DLD1 (cell line): ENCODE measurements at regions not wholly inside any gene's neighbourhood (a gene's known extent, or its start where the extent isn't known, plus 50 kb on each side); places are given as distances from the start of the nearest gene placed in this dataset.

Experiments
- in situ Hi-C: cut with HindIII; loops from 2 replicates; pipeline ENCODE4 v1.10.0; 2017; ENCODE audit warnings: low sequenced_read_pairs

- in situ Hi-C loops = no loop called here
Observed at GRCh38 chr5:166050531-166050930, 2240.9 kb upstream of the WWC1 start.

GRCh38 chr5:166058660-166059059 is 2232.8 kb upstream of the WWC1 start:
- in situ Hi-C loops = no loop called here

GRCh38 chr5:166062094-166062493 is 2229.4 kb upstream of the WWC1 start:
- in situ Hi-C loops = no loop called here

- in situ Hi-C loops = no loop called here
Observed at GRCh38 chr5:166062719-166063118, 2228.7 kb upstream of the WWC1 start.

GRCh38 chr5:166063261-166063660 is 2228.2 kb upstream of the WWC1 start:
- in situ Hi-C loops = no loop called here

GRCh38 chr5:166068547-166069335 is 2222.7 kb upstream of the WWC1 start:
- in situ Hi-C loops = no loop called here

GRCh38 chr5:166073901-166074581 is 2217.4 kb upstream of the WWC1 start:
- in situ Hi-C loops = no loop called here

- in situ Hi-C loops = no loop called here
Observed at GRCh38 chr5:166074582-166075481, 2216.6 kb upstream of the WWC1 start.

DNA sequence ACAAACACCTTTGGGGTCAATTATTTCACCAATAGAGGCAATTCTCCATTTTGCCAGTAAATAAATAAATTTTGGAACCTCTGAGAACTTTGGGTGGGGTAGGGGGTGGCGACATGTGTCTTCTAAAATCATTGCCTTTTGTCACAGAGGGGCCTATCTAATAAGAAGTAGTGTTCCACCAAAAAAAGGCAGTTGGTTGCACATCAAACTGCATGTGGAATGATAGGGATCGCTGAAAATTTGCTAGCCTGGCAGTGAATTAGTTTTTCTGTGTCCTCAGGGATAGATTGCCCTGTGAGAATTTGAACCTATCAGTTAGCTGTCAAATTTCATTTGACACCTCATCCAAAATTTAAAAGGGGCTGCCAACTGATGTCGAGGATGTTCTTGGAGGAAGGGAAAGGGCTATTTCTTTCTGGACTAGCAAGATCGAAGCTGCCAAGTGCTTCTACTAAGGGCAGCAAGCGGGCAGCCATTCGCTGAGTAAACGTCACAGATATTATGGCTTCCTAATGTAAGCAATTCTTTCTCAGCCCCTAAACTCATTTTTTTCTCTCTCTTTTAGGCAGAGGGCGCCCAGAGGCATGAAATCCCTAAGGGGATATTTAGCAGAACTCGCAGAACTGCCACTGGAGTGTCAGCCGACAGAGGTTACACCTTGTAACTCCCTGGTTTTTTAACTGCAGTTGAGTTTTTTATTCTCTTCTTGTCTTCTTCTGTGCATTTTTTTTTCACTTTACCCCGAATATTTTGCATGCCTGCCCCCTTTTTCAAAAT is 2208.1 kb upstream of the WWC1 start:
- in situ Hi-C loops = no loop called here

DNA sequence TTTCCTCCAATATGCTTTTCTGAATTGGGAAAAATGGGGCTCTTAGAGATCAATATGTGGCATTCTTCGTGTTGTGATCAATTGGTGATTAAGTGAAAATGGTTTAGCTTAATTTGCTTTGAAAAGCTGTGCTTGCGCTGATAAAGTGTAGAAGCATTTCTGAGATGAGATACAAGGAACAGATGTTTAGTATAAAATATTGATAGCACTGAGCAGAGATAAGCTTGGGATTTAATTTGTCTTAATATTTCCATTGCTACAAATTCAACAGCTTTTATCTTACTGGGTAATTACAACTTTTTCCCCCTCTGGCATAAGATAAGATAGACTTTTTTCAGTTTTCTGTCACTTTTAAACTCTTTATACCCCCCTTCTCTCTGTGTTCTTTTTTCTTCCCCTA is 2204.9 kb upstream of the WWC1 start:
- in situ Hi-C loops = no loop called here

DNA sequence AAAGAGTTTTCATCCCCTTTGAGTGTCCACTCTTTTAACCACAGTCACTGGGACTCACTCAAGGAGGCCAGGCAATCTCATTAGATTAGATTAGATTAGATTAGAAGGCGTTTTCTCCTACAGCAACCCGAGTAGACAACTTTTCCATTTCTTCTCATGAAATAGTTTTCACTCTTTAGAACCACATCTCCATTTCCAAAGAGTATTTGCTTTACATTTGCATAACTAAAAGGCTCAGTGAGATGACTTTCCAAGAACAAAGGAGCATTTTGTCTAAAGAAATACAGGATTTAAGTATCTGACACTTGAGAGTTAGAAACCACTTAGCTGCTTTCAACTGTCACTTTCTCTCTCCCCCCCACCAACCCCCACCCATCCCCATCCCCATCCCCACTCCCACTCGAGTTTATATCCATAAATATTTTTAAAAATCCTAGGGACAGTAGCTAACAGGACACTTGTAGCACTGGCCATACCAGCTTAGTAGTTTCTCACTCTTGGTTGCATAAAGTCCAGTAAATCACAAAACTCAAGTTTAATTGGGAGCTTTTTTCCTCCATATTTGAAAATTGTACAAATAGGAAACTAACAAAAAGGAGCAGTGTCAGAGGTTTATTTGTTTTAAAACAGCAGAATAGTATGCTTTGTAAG is 2202.9 kb upstream of the WWC1 start:
- in situ Hi-C loops = no loop called here

DNA sequence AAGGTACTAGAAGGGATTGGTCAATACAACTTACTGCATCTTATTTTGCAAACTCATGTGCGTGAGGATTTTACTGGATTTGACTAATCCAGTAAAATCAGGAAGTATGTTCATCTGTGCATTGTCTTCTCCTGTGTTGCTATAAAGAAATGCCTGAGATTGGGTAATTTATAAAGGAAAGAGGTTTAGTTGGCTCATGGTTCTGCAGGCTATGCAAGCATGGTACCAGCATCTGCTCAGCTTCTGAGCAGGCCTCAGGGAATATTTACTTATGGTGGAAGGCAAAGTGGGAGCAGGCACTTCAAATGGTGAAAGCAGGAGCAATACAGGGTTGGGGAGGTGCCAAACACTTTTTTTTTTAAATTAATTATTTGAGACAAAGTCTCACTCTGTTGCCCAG is 2199.5 kb upstream of the WWC1 start:
- in situ Hi-C loops = no loop called here

- in situ Hi-C loops = no loop called here
Observed at GRCh38 chr5:166093312-166093711, 2198.1 kb upstream of the WWC1 start.

DNA sequence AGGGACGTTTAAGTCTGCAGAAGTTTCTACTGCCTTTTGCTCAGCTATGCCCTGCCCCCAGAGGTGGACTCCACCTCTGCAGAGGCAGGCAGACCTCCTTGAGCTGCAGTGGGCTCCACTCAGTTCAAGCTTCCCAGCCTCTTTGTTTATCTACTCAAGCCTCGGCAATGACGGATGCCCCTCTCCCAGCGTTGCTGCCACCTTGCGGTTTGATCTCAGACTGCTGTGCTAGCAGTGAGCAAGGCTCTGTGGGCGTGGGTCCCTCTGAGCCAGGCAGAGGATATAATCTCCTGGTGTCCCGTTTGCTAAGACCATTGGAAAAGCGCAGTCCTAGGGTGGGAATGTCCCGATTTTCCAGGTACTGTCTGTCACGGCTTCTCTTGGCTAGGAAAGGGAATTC is 2188.5 kb upstream of the WWC1 start:
- in situ Hi-C loops = no loop called here

DNA sequence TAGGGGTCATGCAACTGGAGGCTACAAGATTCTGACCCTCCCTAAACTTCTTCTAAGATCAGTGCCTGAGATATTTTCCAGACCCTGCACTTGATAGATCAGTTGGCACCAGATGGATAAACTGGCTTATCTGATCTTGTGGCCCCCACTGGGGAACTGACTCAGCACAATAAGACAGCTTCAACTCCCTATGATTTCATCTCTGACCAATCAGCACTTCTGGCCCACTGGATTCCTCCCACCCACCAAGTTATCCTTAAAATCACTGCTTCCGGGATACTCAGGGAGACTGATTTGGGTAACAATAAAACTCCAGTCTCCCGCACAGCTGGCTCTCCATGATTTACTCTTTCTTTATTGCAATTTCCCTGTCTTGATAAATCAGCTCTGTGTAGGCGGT is 2180.4 kb upstream of the WWC1 start:
- in situ Hi-C loops = no loop called here

- in situ Hi-C loops = no loop called here
Observed at GRCh38 chr5:166117072-166118066, 2174.1 kb upstream of the WWC1 start.

- in situ Hi-C loops = no loop called here
Observed at GRCh38 chr5:166119506-166119905, 2171.9 kb upstream of the WWC1 start.

GRCh38 chr5:166123717-166124116 is 2167.7 kb upstream of the WWC1 start:
- in situ Hi-C loops = no loop called here
